Mesendoderm (in vitro differentiated cells): ENCODE measurements at regions not wholly inside any gene's neighbourhood (a gene's known extent, or its start where the extent isn't known, plus 50 kb on each side); places are given as distances from the start of the nearest gene placed in this dataset.

Experiments used
- DNase-seq: peaks from one replicate; pipeline ENCODE4 v3.0.0; 2013
- H2AK5ac ChIP-seq: 2 replicates; pipeline ENCODE4 v1.6.1; 2013; ENCODE audit warnings: low read length, inconsistent platforms
- H2BK120ac ChIP-seq: 2 replicates; pipeline ENCODE4 v1.6.1; 2013; ENCODE audit warnings: low read depth, mild to moderate bottlenecking, low read length, moderate library complexity, mixed read lengths
- H2BK15ac ChIP-seq: replicated peaks from 2 replicates; pipeline ENCODE4 v1.6.1; 2013; ENCODE audit warnings: low read depth, mild to moderate bottlenecking, moderate library complexity
- H2BK5ac ChIP-seq: 2 replicates; pipeline ENCODE4 v1.6.1; 2013; ENCODE audit warnings: low read length, inconsistent platforms
- H3K18ac ChIP-seq: 2 replicates; pipeline ENCODE4 v1.6.1; 2013; ENCODE audit warnings: mild to moderate bottlenecking, low read length, mixed read lengths
- H3K23ac ChIP-seq: one replicate; pipeline ENCODE4 v1.6.1; 2013; ENCODE audit warnings: low read length
- H3K27ac ChIP-seq: 2 replicates; pipeline ENCODE4 v1.5.1; 2013; ENCODE audit warnings: low read depth, mild to moderate bottlenecking, inconsistent platforms, low read length, moderate library complexity
- H3K27me3 ChIP-seq: 2 replicates; pipeline ENCODE4 v1.6.1; 2013; ENCODE audit warnings: low read length, control low read depth, mild to moderate bottlenecking, inconsistent platforms; ENCODE audit not compliant: insufficient read depth, poor library complexity
- H3K36me3 ChIP-seq: 2 replicates; pipeline ENCODE4 v1.6.1; 2013; ENCODE audit warnings: low read length, inconsistent platforms; ENCODE audit not compliant: control insufficient read depth, insufficient read depth
- H3K4ac ChIP-seq: one replicate; pipeline ENCODE4 v1.6.1; 2013; ENCODE audit warnings: low read depth, mild to moderate bottlenecking, low read length, moderate library complexity
- H3K4me1 ChIP-seq: 2 replicates; pipeline ENCODE4 v1.6.1; 2013; ENCODE audit warnings: low read depth, low read length, inconsistent platforms; ENCODE audit not compliant: control insufficient read depth
- H3K4me2 ChIP-seq: 2 replicates; pipeline ENCODE4 v1.6.1; 2013; ENCODE audit warnings: low read length
- H3K4me3 ChIP-seq: 2 replicates; pipeline ENCODE4 v1.5.1; 2013; ENCODE audit warnings: mild to moderate bottlenecking, low read length
- H3K56ac ChIP-seq: one replicate; pipeline ENCODE4 v1.6.1; 2013; ENCODE audit warnings: low read length
- H3K79me1 ChIP-seq: 2 replicates; pipeline ENCODE4 v1.6.1; 2013; ENCODE audit warnings: low read length, inconsistent platforms
- H3K79me2 ChIP-seq: 2 replicates; pipeline ENCODE4 v1.6.1; 2013; ENCODE audit warnings: mild to moderate bottlenecking, low read length; ENCODE audit not compliant: control insufficient read depth, insufficient read depth
- H3K9ac ChIP-seq: 2 replicates; pipeline ENCODE4 v1.6.1; 2013; ENCODE audit warnings: low read length, inconsistent platforms
- H4K5ac ChIP-seq: one replicate; pipeline ENCODE4 v1.6.1; 2013; ENCODE audit warnings: low read length
- H4K8ac ChIP-seq: one replicate; pipeline ENCODE4 v1.6.1; 2013; ENCODE audit warnings: low read depth, mild to moderate bottlenecking, control low read depth, low read length, moderate library complexity
- WGBS: extraction: QIAGEN DNeasy Blood & Tissue Kit; methylation state at CpG from one replicate; pipeline ENCODE4 v1.1.7; 2013; ENCODE audit warnings: low lambda C conversion rate, missing lambda C conversion rate; ENCODE audit not compliant: insufficient coverage; ENCODE audit errors: extremely low coverage; 5-methylcytosine and 5-hydroxymethylcytosine counted together

GRCh38 chr12:74945771-74946198 is 263.9 kb downstream of the KCNC2 start:
- no CpG with 5 or more reads among the region's 2 CpGs for WGBS
- Histone ChIP-seq H2BK5ac (no peak overlapping the region), H4K8ac (no peak overlapping the region), H2BK120ac (no peak overlapping the region), H3K4me2 (no peak overlapping the region), H2BK15ac (no peak overlapping the region), H3K18ac (no peak overlapping the region), H2AK5ac (no peak overlapping the region), H3K27me3 (no peaks in the 10 kb centered on the region), H3K9ac (no peak overlapping the region), H3K79me1 (no peaks in the 10 kb centered on the region), H3K4ac (no peak overlapping the region), H3K23ac (no peak overlapping the region), H3K4me3 (no peak overlapping the region), H3K79me2 (no peaks in the 10 kb centered on the region), H3K56ac (no peak overlapping the region), H3K4me1 (no peaks in the 10 kb centered on the region), H4K5ac (no peak overlapping the region), H3K27ac (no peak overlapping the region), H3K36me3 (no peaks in the 10 kb centered on the region)
- no peak for DNase-seq

GRCh38 chr12:74953697-74954096 is 255.9 kb downstream of the KCNC2 start:
- H3K4ac ChIP-seq = no peak overlapping the region
- no peak overlapping the region for H3K27ac ChIP-seq
- no peak overlapping the region for H2BK5ac ChIP-seq
- H2BK15ac ChIP-seq = no peak overlapping the region
- H4K5ac ChIP-seq = no peak overlapping the region
- H3K56ac ChIP-seq = no peak overlapping the region
- no peaks in the 10 kb centered on the region for H3K36me3 ChIP-seq
- no CpG with 5 or more reads among the region's 1 CpG for WGBS
- no peak overlapping the region for H3K18ac ChIP-seq
- no peak overlapping the region for H3K4me3 ChIP-seq
- H3K27me3 ChIP-seq = no peaks in the 10 kb centered on the region
- no peak overlapping the region for H2BK120ac ChIP-seq
- H3K4me1 ChIP-seq = no peaks in the 10 kb centered on the region
- no peak overlapping the region for H3K4me2 ChIP-seq
- H3K79me1 ChIP-seq = no peaks in the 10 kb centered on the region
- H3K9ac ChIP-seq = no peak overlapping the region
- H4K8ac ChIP-seq = no peak overlapping the region
- H3K23ac ChIP-seq = no peak overlapping the region
- no peaks in the 10 kb centered on the region for H3K79me2 ChIP-seq
- DNase-seq = no peak
- H2AK5ac ChIP-seq = no peak overlapping the region

GRCh38 chr12:74957231-74957630 is 252.4 kb downstream of the KCNC2 start:
- H2BK120ac ChIP-seq = no peak overlapping the region
- H3K9ac ChIP-seq = no peak overlapping the region
- no peak overlapping the region for H3K4me2 ChIP-seq
- H3K79me1 ChIP-seq = no peaks in the 10 kb centered on the region
- no peak overlapping the region for H2BK5ac ChIP-seq
- no peak overlapping the region for H4K8ac ChIP-seq
- H2BK15ac ChIP-seq = no peak overlapping the region
- peak; percentile 2 for DNase-seq
- H3K27me3 ChIP-seq = no peaks in the 10 kb centered on the region
- no peaks in the 10 kb centered on the region for H3K79me2 ChIP-seq
- no peak overlapping the region for H4K5ac ChIP-seq
- H3K23ac ChIP-seq = no peak overlapping the region
- H3K56ac ChIP-seq = no peak overlapping the region
- no peak overlapping the region for H3K4ac ChIP-seq
- no peak overlapping the region for H3K18ac ChIP-seq
- WGBS = no CpG with 5 or more reads among the region's 3 CpGs
- H3K36me3 ChIP-seq = no peaks in the 10 kb centered on the region
- H3K4me1 ChIP-seq = no peaks in the 10 kb centered on the region
- H3K4me3 ChIP-seq = no peak overlapping the region
- no peak overlapping the region for H2AK5ac ChIP-seq
- no peak overlapping the region for H3K27ac ChIP-seq

- Histone ChIP-seq H2BK120ac (no peak overlapping the region), H3K4me2 (no peak overlapping the region), H3K18ac (no peak overlapping the region)
Measured at GRCh38 chr12:74957634-74958033, 252.0 kb downstream of the KCNC2 start.

GRCh38 chr12:74959657-74960056 is 250.0 kb downstream of the KCNC2 start:
- Histone ChIP-seq H3K9ac (no peak overlapping the region), H3K23ac (no peak overlapping the region), H2BK15ac (no peak overlapping the region), H3K79me2 (no peaks in the 10 kb centered on the region), H3K56ac (no peak overlapping the region), H3K4ac (no peak overlapping the region), H3K18ac (no peak overlapping the region), H4K5ac (no peak overlapping the region), H2BK5ac (no peak overlapping the region), H3K4me3 (no peak overlapping the region), H3K27me3 (no peaks in the 10 kb centered on the region), H3K27ac (no peak overlapping the region), H2AK5ac (no peak overlapping the region), H3K36me3 (no peaks in the 10 kb centered on the region), H3K4me2 (no peak overlapping the region), H2BK120ac (no peak overlapping the region), H3K79me1 (no peaks in the 10 kb centered on the region), H3K4me1 (no peaks in the 10 kb centered on the region), H4K8ac (no peak overlapping the region)
- no peak for DNase-seq
- WGBS = no CpG with 5 or more reads among the region's 2 CpGs

More at GRCh38 chr12:74957634-74958033, 252.0 kb downstream of the KCNC2 start:
- H2BK5ac ChIP-seq = no peak overlapping the region
- H3K9ac ChIP-seq = no peak overlapping the region
- H3K27me3 ChIP-seq = no peaks in the 10 kb centered on the region
- H3K79me1 ChIP-seq = no peaks in the 10 kb centered on the region
- no peak overlapping the region for H2AK5ac ChIP-seq
- no peak overlapping the region for H3K23ac ChIP-seq
- no peaks in the 10 kb centered on the region for H3K36me3 ChIP-seq
- no peak overlapping the region for H3K56ac ChIP-seq
- no peak overlapping the region for H3K4ac ChIP-seq
- no peak for DNase-seq
- H3K27ac ChIP-seq = no peak overlapping the region
- H4K5ac ChIP-seq = no peak overlapping the region
- H2BK15ac ChIP-seq = no peak overlapping the region
- no peak overlapping the region for H3K4me3 ChIP-seq
- no peaks in the 10 kb centered on the region for H3K4me1 ChIP-seq
- no peaks in the 10 kb centered on the region for H3K79me2 ChIP-seq
- H4K8ac ChIP-seq = no peak overlapping the region

- Histone ChIP-seq H3K4me1 (no peaks in the 10 kb centered on the region), H3K79me1 (no peaks in the 10 kb centered on the region), H4K5ac (no peak overlapping the region), H3K27me3 (no peaks in the 10 kb centered on the region), H3K23ac (no peak overlapping the region), H4K8ac (no peak overlapping the region), H3K9ac (no peak overlapping the region), H3K4me3 (no peak overlapping the region), H2BK15ac (no peak overlapping the region), H3K79me2 (no peaks in the 10 kb centered on the region), H2BK5ac (no peak overlapping the region), H3K27ac (no peak overlapping the region), H2BK120ac (no peak overlapping the region), H2AK5ac (no peak overlapping the region), H3K18ac (no peak overlapping the region), H3K4ac (no peak overlapping the region), H3K4me2 (no peak overlapping the region), H3K56ac (no peak overlapping the region), H3K36me3 (no peaks in the 10 kb centered on the region)
- no peak for DNase-seq
- WGBS = 100% methylated on average over 1 of the region's 1 CpG
Measured at GRCh38 chr12:74963304-74963703, 246.3 kb downstream of the KCNC2 start.
